Pancreas (tissue), 10 donors: ENCODE measurements at regions not wholly inside any gene's neighbourhood (a gene's known extent, or its start where the extent isn't known, plus 50 kb on each side); places are given as distances from the start of the nearest gene placed in this dataset.

Experiments
- ATAC-seq, 4 donors: fragments of 200-7000 bp; cut with Tn5 transposase; one replicate each; pipeline versions ENCODE4 v1.8.0 to v1.9.1; 2020; ENCODE audit warnings: mild to moderate bottlenecking in 4 of 4, moderate library complexity in 4 of 4
- DNase-seq, 6 donors: peaks; one replicate each; pipeline ENCODE4 v3.0.0-alpha.2; 2020
- FAIRE-seq: peaks from 2 replicates; lab custom pipeline; 2012; peaks lifted over from hg19 to GRCh38; lab: Jason Lieb, UNC
- H3K27ac ChIP-seq, 4 donors: fragments of 200-600 bp; sonication (generic); 1 replicate in 3 of 4; 2 replicates in 1 of 4; pipeline versions ENCODE4 v1.5.0 to v1.8.0; 2020
- H3K27me3 ChIP-seq, 4 donors: fragments of 200-600 bp; one replicate each; pipeline ENCODE4 v1.8.0; 2021
- H3K36me3 ChIP-seq, 3 donors: fragments of 200-600 bp; sonication (generic) in 1 of 3; one replicate each; pipeline versions ENCODE4 v1.5.0 to v1.8.0; 2020 to 2021
- H3K4me1 ChIP-seq, 3 donors: fragments of 200-600 bp; one replicate each; pipeline ENCODE4 v1.8.0; 2021
- H3K4me3 ChIP-seq, 4 donors: fragments of 200-600 bp; sonication (generic) in 2 of 4; one replicate each; pipeline versions ENCODE4 v1.5.0 to v1.8.0; 2020 to 2021
- H3K9me3 ChIP-seq, 4 donors: fragments of 200-600 bp; one replicate each; pipeline ENCODE4 v1.8.0; 2021
- CTCF ChIP-seq, 4 donors: fragments of 200-600 bp; sonication (generic) in 3 of 4; IDR thresholded peaks; one replicate each; pipeline versions ENCODE4 v1.5.0 to v1.8.0; 2021; ENCODE audit warnings: antibody characterized with exemption in 4 of 4
- WGBS, 2 donors: extraction: QIAGEN DNeasy Blood & Tissue Kit; methylation state at CpG; one replicate each; pipeline ENCODE4 v1.1.7; 2013; 5-methylcytosine and 5-hydroxymethylcytosine counted together
- intact Hi-C, 3 donors: fragments of 100-400 bp; cut with DNase I; formaldehyde crosslinking; loops; one replicate each; pipeline versions ENCODE4 v1.11.1 to v1.14.2; 2022
- donor health status: healthy with polysubstance abuse.
- donor health status: DM: no; HTN: no; CAD: no; lungs with moderate emphysema.
- donor health status: DM: no; HTN: no; CAD: no.
- donor health status: control.
- donor health status: control.
- donor health status: Bipolar disorder and iron deficiency.
- donor health status: DM: yes; HTN: yes; CAD: no.
- donor health status: DM: no; HTN: no; CAD: no.
- donor health status: DM: no; HTN: no; CAD: no.
- donor health status: DM: yes; HTN: yes; CAD: no.

DNA sequence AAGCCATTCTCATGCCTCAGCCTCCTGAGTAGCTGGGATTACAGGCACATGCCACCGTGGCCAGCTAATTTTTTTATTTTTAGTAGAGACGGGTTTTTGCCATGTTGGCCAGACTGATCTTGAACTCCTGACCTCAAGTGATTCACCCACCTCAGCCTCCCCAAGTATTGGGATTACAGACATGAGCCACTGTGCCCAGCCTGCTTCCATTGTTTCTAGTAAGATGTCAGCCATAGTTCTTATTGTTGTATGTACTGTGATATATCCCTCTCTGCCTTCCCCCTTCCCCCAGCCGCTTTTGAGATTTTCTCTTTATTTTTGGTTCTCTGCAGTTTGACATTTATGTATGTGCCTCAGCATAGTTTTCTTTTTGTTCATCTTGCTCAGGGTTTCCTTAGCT is 87.9 kb upstream of the KLF14 start:
- intact Hi-C loops = no loop called here
- no peak for ATAC-seq
- no peak for TF ChIP-seq CTCF (IDR thresholded peaks at IDR 0.05)
- Histone ChIP-seq H3K4me1 (no peaks in the 10 kb centered on the region), H3K9me3 (peaks cover 0 to 3% (median 0%) of the 10 kb centered on the region in 4 donors), H3K27ac (no peak overlapping the region), H3K4me3 (no peak overlapping the region), H3K36me3 (no peaks in the 10 kb centered on the region), H3K27me3 (no peaks in the 10 kb centered on the region)
- no peak for DNase-seq
- FAIRE-seq = no peak
- WGBS, 2 donors = 84 to 93% methylated on average over 3 of the region's 3 CpGs

DNA sequence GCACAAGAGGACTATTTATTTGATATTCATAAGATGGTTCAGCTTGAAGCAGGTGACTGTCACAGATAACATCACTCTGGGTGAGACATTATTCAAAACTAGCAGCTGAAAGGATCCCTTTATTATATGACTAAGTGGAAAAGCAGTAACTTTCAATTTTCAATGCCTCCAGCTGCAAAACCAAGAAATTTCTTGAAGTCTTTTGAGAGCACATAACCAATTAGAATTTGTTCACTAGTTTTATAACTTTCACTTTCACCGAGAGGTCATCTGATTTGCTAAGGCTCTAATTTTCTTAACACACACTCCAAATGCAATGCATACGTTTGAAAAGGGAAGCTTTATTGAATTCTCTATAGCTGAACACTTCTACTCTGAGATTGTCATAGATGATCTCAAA is 88.6 kb upstream of the KLF14 start:
- Histone ChIP-seq H3K4me1 (no peaks in the 10 kb centered on the region), H3K4me3 (no peak overlapping the region), H3K27me3 (no peaks in the 10 kb centered on the region), H3K36me3 (no peaks in the 10 kb centered on the region), H3K27ac (no peak overlapping the region), H3K9me3 (peaks cover 0 to 3% (median 0%) of the 10 kb centered on the region in 4 donors)
- TF ChIP-seq CTCF (IDR thresholded peaks at IDR 0.05) = no peak
- intact Hi-C loops = no loop called here
- no peak for DNase-seq
- no peak for ATAC-seq
- 66 to 68% methylated on average over 2 of the region's 2 CpGs for WGBS, 2 donors
- no peak for FAIRE-seq

DNA sequence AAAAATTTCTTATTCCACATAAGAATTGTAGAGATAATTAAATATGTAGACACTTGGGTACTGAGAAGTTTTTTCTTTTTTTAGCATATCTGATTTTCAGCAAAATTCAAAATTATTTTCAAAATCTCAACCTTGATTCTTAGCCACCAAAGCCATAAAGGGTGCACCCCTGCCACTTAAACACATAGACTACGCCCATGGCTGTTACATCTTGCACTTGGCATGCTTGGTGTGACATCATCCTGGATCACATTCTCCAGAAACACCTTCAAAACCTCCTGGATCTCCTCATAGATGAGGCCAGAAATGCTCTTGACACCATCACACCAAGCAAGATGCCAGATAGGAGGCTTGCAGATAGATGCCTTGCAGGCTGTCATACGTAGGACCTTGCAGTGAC is 89.1 kb upstream of the KLF14 start:
- no peak overlapping the region for H3K4me3 ChIP-seq
- ATAC-seq (no peak), DNase-seq (no peak), FAIRE-seq (no peak)
- peaks cover 0 to 3% (median 0%) of the 10 kb centered on the region in 4 donors for H3K9me3 ChIP-seq
- H3K27me3 ChIP-seq = no peaks in the 10 kb centered on the region
- no peak for TF ChIP-seq CTCF (IDR thresholded peaks at IDR 0.05)
- no peaks in the 10 kb centered on the region for H3K36me3 ChIP-seq
- intact Hi-C loops = no loop called here
- H3K4me1 ChIP-seq = no peaks in the 10 kb centered on the region
- H3K27ac ChIP-seq = no peak overlapping the region
- 78 to 83% methylated on average over 2 of the region's 2 CpGs for WGBS, 2 donors

GRCh38 chr7:130825819-130826218 is 91.8 kb upstream of the KLF14 start:
- Histone ChIP-seq H3K27me3 (no peaks in the 10 kb centered on the region), H3K27ac (no peak overlapping the region), H3K4me3 (no peak overlapping the region), H3K4me1 (no peaks in the 10 kb centered on the region), H3K36me3 (no peaks in the 10 kb centered on the region), H3K9me3 (peaks cover 0 to 3% (median 0%) of the 10 kb centered on the region in 4 donors)
- TF ChIP-seq CTCF (IDR thresholded peaks at IDR 0.05) = no peak
- intact Hi-C loops = no loop called here
- ATAC-seq (no peak), FAIRE-seq (no peak), DNase-seq (no peak)

DNA sequence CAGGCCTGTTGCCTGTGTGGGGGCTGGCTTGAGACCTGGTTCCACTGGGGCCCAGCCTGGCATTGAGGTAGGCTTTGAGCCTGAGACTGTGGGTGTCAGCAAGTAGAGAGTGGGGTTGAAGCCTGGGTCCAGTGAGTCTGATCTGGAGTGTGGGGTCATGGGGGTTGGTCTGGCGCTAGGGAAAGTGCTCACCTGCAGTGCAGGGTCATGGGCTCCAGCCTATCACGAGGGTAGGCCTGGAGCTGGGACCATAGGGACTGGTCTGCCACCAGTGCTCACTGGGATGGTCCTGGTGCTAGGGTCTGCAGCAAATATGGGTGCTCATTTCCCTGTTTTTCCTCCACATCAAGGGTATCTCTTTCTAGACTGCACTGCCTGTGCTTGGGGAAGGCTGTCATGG is 95.4 kb upstream of the KLF14 start:
- no peak for DNase-seq
- FAIRE-seq = no peak
- Histone ChIP-seq H3K27me3 (no peaks in the 10 kb centered on the region), H3K4me3 (no peak overlapping the region), H3K9me3 (peaks cover 0 to 3% (median 0%) of the 10 kb centered on the region in 4 donors), H3K4me1 (no peaks in the 10 kb centered on the region), H3K36me3 (no peaks in the 10 kb centered on the region), H3K27ac (no peak overlapping the region)
- no peak for TF ChIP-seq CTCF (IDR thresholded peaks at IDR 0.05)
- WGBS, 2 donors = 72 to 86% methylated on average over 2 of the region's 2 CpGs
- ATAC-seq = no peak
- intact Hi-C loops = no loop called here
